Muscle of arm (tissue), 1 donor: ENCODE measurements at regions not wholly inside any gene's neighbourhood (a gene's known extent, or its start where the extent isn't known, plus 50 kb on each side); places are given as distances from the start of the nearest gene placed in this dataset.

Experiments
- DNase-seq: peaks from one replicate; pipeline ENCODE4 v3.0.0-alpha.2; 2013

DNA sequence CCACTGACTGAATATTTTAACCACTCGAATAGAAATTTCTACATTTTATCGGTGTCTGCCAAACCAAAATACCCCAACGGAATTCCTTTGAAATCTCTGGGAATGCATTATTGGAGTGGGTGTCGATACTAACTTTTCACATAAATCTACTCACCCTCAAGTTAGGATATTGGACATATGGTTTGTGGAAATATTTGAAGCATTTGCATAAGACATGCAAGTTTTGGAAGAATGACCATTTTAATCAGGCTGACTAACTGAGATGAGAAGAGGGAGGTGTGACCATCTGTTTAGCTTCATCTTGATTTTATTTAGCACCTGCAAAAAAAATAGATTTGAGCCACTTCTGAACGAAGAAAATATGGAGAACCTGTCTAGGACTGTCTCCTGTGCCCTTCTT is 61.2 kb downstream of the KLF6 start:
- DNase-seq = no peak

DNA sequence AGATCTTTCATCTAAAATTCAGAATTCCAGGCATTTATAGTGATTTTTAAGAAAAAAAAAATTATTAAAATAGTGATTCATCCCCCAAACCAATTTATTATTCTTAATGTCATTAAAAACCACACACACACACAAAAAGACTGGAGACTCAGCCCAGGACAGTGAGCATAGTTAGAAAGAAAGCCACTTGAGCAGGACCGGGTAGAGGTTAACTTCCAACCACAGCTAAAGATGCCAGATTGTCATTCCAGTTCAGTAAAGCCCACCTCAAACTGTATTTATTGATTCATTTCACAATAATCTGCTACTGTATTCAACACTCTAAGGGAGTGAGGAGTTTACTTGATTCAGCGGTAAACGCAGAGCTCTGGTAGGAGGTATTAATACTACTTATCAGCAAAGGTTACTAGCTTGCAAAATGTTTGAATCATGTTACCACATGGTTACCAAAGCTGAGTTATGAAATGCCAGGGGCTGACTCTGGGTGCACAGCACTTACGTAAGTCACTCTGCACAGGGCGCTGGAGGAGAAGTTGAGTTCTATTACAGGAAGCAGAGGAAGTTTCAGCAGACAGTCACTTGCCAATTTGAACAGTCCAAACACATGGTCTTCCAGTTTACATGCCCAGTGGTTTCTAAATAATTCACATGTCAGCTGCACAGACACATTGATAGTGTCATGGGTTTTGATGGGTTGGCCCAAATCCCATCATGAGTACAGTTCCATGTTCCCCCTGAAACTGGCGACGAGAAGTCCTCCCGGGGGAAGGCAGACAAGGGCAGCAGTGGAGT is 64.6 kb downstream of the KLF6 start:
- DNase-seq = peak; percentile 30

DNA sequence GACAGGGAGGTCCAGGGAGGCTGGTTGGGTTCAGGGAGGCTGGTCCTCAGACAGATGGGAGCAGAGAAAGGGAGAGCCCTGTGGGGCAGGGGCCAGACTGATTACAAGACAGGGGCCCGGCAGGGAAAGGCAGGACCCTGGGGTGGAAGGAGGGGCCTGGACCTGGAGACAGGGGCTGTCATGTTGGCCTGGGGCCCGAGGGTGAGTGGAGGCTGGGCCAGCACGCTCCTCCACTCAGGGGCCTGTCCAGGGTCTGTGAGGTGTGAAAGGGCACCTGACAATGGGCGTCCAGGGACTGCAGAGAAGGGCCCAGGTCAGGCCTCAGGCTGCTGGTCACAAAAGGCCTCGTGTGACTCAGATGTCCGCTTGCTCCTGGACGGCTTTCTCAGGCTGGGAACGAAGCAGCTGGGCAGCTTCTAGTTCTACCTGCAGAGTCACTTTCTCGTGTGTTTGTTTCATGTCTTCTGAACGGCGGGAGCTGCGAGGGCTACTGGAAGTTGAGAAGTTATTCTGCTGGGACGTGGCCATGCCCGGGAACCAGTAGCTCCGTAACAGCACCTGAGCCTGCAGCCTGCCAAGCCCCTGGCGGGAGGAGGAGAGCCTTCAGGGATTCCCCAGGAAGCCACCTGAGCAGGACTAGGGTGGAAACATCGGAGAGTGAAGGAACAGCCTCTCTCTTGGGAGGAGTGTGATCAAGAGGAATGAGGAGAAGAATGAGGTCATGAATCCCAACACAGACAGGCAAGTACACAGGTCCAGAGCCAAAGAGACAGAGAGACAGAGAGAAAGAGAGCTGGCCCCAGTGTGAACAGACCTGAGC is 65.8 kb downstream of the KLF6 start:
- DNase-seq = no peak

DNA sequence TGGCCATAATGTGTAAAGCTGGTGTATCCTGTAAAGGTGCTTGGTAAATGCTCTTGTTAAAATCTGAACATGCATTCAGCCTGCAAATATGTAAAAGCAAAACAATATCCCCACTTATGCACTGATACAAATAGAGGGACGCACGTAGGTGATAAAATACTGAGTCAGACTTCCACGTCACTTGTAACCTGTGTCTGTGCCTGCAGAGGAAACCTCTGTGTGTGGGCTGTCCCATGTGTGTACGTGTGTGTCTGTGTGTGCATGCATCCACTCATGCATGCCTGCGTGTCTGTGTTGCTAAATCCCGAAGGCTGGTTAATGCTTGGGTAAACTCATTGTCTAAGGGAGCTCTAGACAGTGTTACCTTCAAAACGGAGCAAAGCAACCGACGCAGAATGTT is 68.9 kb downstream of the KLF6 start:
- DNase-seq = no peak

DNA sequence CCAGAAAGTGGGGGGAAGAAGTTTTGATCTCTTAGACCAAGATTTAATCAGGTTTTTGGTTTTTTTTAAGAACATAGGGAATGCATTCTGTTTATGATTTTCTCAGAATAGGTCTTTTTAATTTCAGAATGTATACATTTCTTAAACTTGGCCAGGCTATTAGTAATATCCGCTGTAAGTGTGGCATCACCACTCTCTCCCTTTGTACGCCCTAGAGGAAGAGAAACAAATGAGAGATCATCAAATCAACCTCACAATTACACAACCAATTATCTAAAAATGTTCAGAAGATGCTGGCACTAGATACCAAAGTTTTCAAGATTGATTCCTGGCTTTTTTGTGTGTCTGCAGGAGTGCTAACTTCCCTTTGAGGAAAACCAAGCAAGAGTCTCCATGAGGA is 70.0 kb downstream of the KLF6 start:
- no peak for DNase-seq

DNA sequence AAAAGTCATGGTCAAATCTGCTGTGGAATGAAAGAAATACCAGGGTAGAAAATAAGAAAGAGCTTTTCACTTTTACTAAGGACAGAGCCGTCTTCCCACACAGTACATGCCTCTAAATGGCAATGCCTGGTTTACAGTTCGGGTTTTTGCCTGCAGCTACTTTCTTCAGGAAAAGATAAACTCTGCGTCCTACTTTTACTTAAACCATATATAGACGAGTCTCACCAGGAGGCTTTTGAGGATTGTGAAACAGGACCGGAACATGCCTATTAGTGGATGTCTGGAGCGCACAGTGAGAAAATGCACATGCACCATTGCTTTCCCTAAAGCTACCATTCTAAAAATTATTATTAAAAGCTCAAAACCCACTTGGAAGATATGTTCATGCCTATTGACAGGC is 70.5 kb downstream of the KLF6 start:
- no peak for DNase-seq

DNA sequence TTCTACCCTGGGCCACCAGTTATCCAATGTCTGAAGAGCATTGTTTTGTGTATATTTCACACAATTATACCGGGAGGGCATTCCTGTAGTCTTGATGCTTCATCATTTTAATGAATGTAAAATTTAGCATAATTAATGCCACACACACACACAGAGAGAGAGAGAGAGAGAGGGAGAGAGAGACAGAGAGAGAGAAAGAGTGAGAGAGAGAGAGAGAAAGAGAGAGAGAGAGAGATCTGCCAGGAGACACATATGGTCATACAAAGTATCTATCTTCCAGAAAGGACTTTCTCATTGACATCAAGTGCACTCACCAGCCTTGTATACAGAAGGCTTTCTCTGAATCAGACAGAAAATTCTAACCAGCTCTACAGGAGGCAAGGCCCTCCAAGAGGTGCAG is 72.3 kb downstream of the KLF6 start:
- no peak for DNase-seq

DNA sequence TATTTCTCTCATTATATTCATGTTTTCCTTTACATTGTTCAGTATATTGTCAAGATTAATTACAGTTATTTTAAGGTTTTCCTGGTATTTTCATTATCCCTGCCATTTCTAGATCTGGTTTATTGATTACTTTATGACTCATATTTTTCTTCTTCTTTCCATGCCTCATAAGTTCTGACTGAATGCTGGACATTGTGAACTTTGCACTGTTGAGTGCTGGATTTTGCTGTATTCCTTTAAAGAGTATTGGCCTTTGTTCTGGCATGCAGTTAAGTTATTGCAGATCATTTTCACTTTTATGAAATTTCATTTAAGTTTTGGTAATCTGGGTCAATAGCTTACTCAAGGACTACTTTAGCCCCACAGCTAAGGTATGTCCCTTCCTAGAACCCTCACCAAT is 73.1 kb downstream of the KLF6 start:
- no peak for DNase-seq

DNA sequence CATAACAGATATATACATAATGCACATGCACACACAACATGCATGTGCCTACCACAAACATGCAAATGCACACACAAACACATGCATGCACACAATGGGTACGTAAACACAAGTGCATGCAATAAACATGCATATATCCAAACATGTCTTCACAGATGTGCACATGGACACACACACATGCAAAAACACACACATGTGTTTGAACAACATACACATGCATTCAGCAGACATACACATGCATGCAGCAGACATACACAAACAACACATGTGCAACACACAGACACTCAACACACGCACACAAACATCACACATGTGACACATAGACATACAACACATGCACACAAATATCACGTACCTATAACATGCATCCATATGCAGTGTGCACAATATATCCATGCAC is 74.2 kb downstream of the KLF6 start:
- no peak for DNase-seq

DNA sequence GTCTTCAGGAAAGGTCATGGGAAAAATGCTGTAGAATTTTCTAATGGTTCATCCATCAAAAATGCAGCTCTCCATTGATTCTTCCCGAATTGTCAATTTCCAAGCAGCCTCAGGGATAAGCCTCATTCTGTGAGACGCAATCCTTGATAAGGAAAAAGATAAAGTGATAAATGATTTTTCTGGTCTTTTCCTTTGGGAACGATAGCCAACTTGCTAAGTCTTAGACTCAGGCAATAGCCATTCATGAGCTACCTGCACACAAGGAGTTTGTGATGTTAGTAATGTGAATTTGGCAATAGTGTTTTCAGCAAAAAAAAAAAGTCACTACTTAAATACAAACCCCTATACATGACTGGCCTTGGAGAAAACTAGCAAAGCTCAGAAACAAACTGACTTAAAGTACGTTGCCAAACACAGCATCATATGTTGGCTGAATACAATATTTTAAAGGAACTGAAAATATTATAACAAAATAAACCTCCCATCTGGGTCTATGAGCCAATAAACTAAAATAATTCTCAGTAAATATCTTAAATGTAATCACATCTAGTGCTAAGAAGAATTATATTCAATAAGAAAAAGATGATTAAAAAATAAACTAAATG is 75.5 kb downstream of the KLF6 start:
- peak; percentile 64 for DNase-seq

DNA sequence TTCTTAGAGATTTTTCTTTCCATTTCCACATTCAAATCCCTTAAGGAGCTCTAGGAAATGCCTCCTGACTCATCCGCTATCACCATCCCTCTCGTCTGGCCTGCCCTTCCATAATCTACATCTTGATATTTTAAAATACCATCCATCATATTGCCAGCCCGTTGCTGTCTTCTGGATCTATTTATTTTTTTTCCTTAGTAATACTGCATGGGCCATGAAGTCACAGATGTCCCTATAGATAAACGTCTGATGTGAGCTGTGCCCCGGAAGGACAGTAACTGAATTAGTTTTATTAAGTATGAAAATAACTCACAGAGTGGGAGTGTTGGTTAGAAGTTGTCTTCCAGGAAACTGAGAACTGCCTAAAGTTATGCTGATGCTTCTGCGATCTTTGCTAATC is 76.2 kb downstream of the KLF6 start:
- no peak for DNase-seq

DNA sequence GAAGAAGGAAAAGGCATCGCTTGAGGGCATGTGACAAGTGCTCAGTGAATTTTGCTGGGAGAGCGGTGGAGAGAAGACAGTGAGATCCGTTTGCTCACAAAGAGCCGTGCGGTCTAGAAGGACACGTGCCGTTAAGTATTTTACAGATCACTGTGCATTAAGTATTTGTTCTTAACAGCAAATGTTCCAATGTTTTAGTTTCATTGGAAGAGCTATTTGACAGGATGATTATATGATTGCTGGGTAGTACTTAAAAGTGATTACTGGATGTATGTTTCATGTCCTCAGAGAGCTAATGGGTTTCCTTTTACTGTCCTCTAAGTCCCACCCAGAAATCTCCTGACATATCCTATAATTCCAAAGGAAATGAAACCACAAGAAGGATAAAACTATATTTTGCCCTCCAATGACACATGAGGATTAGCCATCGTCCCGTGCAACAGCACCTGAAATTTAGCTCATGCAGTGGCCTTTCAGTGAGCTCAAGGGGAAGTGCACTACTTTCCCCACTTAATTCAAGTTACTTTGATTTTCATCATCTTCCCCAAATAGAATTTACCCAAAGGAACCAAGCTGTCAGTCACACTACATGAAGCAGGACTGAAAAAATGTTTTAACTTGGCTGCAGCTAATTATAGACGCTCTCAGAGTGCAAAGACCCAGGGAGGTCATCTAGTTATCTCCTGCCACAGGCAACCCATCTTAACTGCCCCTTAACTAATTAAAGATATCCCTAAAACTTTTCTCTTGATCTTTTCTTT is 80.3 kb downstream of the KLF6 start:
- no peak for DNase-seq

DNA sequence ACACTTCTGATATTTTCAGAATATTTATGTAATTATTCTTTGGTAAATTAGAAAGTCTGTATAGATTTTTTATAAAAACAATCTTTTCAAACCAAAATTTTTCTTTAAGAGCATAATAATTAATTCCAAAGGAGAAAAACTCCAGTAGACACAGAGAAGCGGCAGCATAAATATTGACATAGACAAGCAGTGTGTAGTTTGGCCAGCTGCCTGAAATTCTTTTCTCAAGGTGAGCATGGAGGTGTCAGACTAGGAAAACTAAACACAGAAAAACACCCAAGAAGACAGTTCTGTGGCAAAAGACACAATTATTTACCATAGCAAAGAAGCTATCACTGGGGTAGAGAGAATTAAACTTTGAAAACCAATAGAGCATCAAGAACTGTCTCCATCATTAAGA is 82.4 kb downstream of the KLF6 start:
- no peak for DNase-seq

DNA sequence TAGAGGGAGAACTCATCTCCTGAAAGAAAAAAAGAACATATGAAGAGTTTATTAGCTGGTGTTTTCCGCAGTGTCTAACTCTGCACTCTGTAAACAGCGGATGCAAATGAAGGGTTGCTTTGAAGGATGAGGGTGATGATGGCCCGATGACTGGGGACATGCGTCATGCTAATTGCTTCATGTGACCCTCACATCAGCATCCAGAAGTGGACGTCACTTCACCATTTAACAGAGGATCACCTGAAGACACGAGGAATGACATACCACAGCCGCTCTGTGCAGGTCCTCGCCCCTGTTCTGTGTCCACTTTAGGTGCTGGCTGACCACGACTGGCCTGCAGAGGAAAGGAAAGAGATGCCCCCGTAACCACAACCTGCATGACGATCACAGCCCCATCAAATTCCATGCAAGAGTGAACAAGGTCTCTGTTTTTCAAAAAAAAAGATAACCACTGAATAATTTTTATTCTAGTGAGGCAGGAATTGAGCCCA is 82.9 kb downstream of the KLF6 start:
- no peak for DNase-seq

DNA sequence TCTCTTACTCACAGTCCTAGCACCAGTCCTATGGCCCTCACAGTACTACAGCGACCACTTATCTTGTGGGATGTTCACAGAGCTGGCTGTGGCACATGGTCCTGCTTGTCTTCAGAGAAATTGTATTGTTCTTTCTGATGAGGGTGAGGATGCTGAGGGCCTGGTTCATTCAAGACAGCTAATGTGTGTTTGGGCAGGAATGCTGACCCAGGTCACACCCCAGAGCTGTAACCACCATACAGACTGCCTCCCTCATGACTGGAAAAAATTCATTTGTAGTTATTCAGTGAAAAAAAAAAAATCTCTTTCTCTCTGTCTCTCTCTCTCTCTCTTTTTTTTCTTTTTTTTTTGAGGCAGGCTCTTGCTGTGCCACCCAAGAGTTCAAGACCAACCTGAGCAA is 83.5 kb downstream of the KLF6 start:
- DNase-seq = no peak

DNA sequence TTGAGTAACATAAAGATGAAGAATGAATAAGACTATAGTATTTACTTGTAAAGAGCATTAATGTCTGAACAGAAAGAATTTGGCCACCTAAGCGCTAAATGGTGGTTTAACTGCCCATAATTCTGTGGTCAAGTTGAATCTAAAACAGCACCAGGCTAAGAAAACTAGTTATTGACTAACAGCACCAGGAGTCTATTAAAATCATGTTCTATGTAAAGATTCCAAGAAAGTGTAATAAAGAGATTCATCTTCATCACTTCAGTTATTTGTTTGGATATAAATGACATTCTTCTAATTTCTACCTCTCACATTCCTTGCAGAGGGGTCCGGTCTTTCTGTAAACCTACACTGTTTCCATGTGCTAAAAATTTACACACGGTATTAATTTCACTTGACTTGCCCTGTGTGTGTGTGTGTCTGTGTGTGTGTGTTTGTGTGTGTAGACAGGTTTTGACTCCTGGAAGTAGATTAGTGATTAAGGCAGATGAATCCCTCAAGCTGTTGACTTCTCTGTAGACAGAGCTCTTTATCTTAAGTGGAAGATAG is 84.4 kb downstream of the KLF6 start:
- DNase-seq = no peak

DNA sequence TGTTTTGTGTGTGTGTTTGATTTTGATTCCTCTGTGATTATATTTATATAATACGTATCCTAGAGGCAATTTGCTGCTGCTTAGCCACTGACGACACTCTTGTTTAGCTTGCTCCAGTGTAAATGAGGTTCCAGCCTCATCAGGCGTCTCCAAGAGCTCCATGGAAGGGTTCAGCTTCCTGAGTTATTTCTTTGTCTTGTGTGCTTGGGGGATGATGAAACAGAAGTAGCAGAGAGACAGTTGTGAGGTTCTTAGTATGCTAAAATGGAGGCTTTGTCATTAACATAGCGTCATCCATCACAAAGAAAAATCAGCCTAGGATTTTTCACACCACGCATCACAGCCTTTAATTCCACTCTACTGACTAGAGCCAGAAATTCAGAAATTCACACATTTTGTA is 85.1 kb downstream of the KLF6 start:
- DNase-seq = no peak

DNA sequence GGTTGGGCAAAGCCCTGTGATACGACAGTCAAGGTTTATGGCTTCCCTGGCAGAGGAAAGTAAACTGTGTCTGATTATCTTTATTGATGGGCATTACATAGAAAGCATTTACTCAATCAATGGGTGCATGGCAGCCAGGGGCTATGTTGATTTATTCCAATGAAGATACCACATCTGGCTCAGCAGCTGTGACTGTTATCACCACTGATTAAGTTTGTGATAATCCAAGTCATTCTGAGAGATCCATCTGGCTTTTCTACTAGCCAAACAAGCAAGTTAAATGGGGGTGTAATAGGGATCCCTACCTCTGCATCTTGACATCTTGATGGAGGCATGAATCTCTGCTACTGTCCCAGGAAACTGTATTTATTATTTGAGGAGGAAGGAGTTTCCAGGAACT is 86.7 kb downstream of the KLF6 start:
- DNase-seq = no peak

DNA sequence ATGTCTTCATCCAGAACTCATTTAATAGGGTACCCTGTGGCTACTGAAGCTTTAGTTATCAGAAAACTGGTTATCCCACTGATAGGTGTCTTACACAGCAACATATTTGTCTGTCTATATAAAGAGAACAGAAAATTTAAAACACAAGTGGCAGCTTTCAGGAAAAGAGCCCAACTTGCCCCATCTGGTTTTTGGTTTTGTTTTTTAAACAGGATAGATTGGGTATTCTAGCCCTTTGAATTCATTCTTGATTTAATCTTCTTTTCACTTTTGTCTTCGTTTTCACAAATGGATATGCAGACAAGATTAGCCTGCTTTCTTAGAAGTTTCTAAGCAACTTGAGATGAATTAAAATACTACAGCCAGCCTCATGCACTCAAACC is 91.3 kb downstream of the KLF6 start:
- DNase-seq = no peak

DNA sequence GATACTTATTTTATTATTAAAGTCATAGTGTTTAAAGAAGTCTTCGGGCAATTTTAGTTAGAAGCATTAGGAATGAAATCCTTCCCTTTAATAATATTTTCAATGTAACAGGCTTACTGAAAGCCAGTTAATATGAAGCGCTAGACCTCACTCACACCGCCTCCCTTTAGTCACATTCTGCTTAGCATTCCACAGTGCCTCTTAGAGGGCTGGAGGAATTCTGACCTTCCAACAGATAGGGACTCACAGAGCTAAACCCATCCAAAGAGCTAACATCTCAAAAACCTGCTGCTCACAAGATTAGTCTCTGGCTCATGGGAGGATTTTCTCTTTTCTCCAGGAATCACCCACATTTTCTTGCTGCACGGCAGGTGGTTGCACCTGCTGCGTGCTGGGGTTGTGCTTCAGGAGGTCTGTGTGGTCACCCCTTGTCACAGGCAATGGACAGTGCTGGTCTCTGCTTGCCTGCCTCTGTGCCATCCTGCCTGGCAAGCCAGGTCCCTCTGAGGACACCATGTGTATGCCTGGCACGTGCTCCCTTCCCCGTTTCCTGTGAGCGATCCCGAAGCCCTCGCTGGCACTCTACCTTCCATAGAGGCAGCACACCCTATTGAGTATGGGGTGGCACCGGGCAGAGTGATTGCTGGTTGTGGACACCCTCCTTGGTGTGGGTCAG is 91.8 kb downstream of the KLF6 start:
- no peak for DNase-seq

DNA sequence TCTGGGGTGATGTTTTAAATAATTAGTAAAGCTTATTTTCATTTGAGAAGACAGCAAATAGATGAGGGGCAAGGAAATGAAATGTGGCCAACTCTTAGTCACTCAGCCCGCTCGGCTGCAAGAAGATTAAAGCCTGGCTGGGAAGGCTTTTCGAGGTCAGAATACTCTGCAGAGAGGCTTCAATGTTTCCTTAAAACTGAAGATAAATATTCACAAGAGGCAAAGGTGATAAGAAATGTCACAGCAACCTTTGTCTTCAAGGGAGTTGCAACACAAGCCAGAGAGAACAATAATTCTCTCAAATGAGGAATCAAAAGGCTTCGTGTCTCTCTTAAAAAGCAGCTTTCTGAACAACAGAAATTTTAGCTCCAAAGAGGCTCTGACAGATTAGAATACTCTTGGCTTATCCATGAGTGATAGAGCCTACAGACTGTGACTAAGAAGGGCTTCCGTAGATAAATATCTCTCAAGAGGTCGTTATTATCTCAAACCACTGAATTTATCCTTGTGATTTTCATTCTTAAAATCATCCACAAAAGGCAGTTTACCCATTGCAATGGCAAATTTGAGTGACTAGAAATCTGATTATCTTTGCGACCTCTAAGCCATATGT is 92.5 kb downstream of the KLF6 start:
- DNase-seq = no peak
